Stomach (tissue), 8 donors: ENCODE measurements at regions not wholly inside any gene's neighbourhood (a gene's known extent, or its start where the extent isn't known, plus 50 kb on each side); places are given as distances from the start of the nearest gene placed in this dataset.

Source experiments
- DNase-seq, 2 donors: peaks; one replicate each; pipeline versions ENCODE4 v3.0.0 to v3.0.0-alpha.2; 2013 to 2019
- H3K27ac ChIP-seq, 5 donors: fragments of 200-600 bp in 4 of 5; sonication (generic) in 4 of 5; one replicate each; pipeline ENCODE4 v1.5.1; 2013 to 2019; ENCODE audit warnings: mild to moderate bottlenecking in 1 of 5, moderate library complexity in 1 of 5
- H3K27me3 ChIP-seq, 3 donors: fragments of 200-600 bp; sonication (generic); one replicate each; pipeline ENCODE4 v1.5.1; 2017 to 2019; ENCODE audit warnings: mixed run types in 1 of 3
- H3K36me3 ChIP-seq, 4 donors: fragments of 200-600 bp; sonication (generic); 1 replicate in 3 of 4; 2 replicates in 1 of 4; pipeline ENCODE4 v1.5.1; 2016 to 2019
- H3K4me1 ChIP-seq, 4 donors: fragments of 200-600 bp; sonication (generic); one replicate each; pipeline ENCODE4 v1.5.1; 2016 to 2019
- H3K4me3 ChIP-seq, 4 donors: fragments of 200-600 bp; sonication (generic) in 3 of 4; one replicate each; pipeline ENCODE4 v1.5.1; 2016 to 2019; ENCODE audit warnings: mild to moderate bottlenecking in 1 of 4
- H3K9me3 ChIP-seq, 4 donors: fragments of 200-600 bp; sonication (generic); one replicate each; pipeline ENCODE4 v1.5.1; 2016 to 2019
- EP300 ChIP-seq: sonication (generic); formaldehyde crosslinking; IDR thresholded peaks from one replicate; pipeline ENCODE4 v1.6.1; 2017; ENCODE audit warnings: antibody characterized with exemption
- POLR2A ChIP-seq, 4 donors: fragments of 450-650 bp; IDR thresholded peaks; one replicate each; pipeline ENCODE4 v1.6.1; 2016; ENCODE audit warnings: antibody characterized with exemption in 4 of 4, control low read depth in 2 of 4, mild to moderate bottlenecking in 1 of 4, moderate library complexity in 1 of 4
- POLR2AphosphoS5 ChIP-seq, 3 donors: sonication (generic); formaldehyde crosslinking; IDR thresholded peaks; one replicate each; pipeline ENCODE4 v1.6.1; 2016; ENCODE audit warnings: antibody characterized with exemption in 3 of 3
- WGBS, 5 donors: extraction: QIAGEN DNeasy Blood & Tissue Kit in 3 of 5; methylation state at CpG; one replicate each; pipeline versions ENCODE4 v1.1.5 to v1.1.7; 2013 to 2018; 5-methylcytosine and 5-hydroxymethylcytosine counted together
- intact Hi-C: fragments of 100-400 bp; cut with DNase I; formaldehyde crosslinking; loops from one replicate; pipeline ENCODE4 v1.15.1; 2023; ENCODE audit warnings: low total_unique reads
- TF ChIP-seq, protein P1 (sequence below), 7 experiments: fragments of 450-650 bp in 4 of 7; fragments of 200-600 bp in 3 of 7; sonication (generic) in 3 of 7; IDR thresholded peaks; one replicate each; pipeline ENCODE4 v1.5.1; 2016 to 2019; ENCODE audit warnings: antibody characterized with exemption in 7 of 7, control low read depth in 2 of 7, mild to moderate bottlenecking in 1 of 7
- donor health status: healthy with polysubstance abuse.
- donor health status: Bipolar disorder and iron deficiency.
- donor health status: healthy.

DNA sequence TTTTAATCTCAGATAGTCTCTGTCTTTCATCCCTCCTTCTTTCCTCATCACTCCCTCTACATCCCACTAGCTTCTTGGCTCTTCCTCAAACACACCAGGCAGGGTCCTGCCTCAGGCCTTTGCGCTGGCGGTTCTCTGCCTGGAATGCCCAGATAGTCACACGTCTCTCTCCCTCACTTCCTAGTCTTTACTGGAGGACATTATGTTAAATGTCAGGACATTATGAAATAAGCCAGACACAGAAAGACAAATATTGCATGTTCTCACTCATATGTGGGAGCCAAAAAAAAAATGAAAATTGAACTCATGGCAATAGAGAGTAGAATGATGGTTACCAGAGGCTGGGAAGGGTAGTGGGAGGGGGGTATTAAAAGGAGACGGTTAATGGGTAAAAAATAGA, 442.0 kb downstream of the MED13L start:
- TF ChIP-seq EP300: no peak
- Histone ChIP-seq H3K36me3 (no peaks in the 10 kb centered on the region), H3K27ac (no peak overlapping the region), H3K4me3 (no peak overlapping the region), H3K27me3 (peaks cover 0 to 8% (median 0%) of the 10 kb centered on the region in 3 donors), H3K9me3 (peaks cover 0 to 2% (median 0%) of the 10 kb centered on the region in 4 donors), H3K4me1 (no peaks in the 10 kb centered on the region)
- peak in 1 of 2 donors; percentile 43 for DNase-seq
- WGBS, 5 donors: 67 to 84% (median 80%) methylated on average over 4 of the region's 4 CpGs
- intact Hi-C loops: no loop called here

DNA sequence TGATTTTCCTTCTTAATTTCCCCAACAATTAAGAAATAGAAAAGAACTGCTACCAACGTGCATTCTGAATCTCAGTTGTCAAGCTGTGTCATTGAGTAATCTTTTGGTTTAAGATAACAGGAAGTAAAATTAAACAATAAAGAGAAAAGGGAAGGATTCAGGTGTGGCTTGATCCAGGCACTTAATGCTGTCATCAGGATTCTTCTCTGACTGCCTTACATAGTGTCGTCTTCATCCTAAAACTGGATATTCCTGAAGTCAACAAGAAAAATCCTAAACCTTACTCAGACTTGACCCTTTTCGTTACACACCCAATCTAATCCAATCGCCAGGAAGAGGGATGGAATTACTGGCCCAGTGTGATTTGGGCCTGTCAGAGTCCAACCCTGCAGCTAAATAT, 443.8 kb downstream of the MED13L start:
- no peak overlapping the region for H3K27ac ChIP-seq
- intact Hi-C loops: no loop called here
- 74 to 89% (median 84%) methylated on average over 4 of the region's 4 CpGs for WGBS, 5 donors
- no peak overlapping the region for H3K4me3 ChIP-seq
- no peak for DNase-seq
- no peaks in the 10 kb centered on the region for H3K36me3 ChIP-seq
- no peaks in the 10 kb centered on the region for H3K27me3 ChIP-seq
- TF ChIP-seq POLR2A (IDR thresholded peaks at IDR 0.05) (no peak), POLR2AphosphoS5 (IDR thresholded peaks at IDR 0.05) (no peak), EP300 (no peak)
- TF ChIP-seq, protein P1, sequence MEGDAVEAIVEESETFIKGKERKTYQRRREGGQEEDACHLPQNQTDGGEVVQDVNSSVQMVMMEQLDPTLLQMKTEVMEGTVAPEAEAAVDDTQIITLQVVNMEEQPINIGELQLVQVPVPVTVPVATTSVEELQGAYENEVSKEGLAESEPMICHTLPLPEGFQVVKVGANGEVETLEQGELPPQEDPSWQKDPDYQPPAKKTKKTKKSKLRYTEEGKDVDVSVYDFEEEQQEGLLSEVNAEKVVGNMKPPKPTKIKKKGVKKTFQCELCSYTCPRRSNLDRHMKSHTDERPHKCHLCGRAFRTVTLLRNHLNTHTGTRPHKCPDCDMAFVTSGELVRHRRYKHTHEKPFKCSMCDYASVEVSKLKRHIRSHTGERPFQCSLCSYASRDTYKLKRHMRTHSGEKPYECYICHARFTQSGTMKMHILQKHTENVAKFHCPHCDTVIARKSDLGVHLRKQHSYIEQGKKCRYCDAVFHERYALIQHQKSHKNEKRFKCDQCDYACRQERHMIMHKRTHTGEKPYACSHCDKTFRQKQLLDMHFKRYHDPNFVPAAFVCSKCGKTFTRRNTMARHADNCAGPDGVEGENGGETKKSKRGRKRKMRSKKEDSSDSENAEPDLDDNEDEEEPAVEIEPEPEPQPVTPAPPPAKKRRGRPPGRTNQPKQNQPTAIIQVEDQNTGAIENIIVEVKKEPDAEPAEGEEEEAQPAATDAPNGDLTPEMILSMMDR (IDR thresholded peaks at IDR 0.05): no peak
- H3K4me1 ChIP-seq: no peaks in the 10 kb centered on the region
- H3K9me3 ChIP-seq: peaks cover 0 to 2% (median 0%) of the 10 kb centered on the region in 4 donors

DNA sequence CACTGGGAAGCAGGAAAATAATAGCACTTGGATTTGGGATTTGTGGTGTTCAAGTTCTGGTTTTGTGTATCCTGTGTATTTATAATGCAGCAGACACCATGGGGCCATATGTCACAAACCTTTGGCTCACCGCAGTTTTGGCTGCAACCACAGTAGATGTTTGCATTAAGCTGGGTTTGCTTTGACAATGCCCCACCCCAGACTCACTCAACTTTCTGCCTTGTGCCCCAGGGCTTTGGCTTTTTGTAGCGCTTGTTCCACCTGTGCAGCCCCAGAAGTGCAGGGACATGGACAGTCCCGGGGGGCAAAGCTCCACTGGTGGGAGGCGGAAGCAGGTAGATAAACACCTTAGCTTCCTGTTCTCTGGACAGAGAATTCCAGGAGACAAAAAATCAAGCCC, 446.9 kb downstream of the MED13L start:
- no peak for DNase-seq
- Histone ChIP-seq H3K4me1 (no peaks in the 10 kb centered on the region), H3K27ac (no peak overlapping the region), H3K4me3 (no peak overlapping the region), H3K9me3 (peaks cover 0 to 2% (median 0%) of the 10 kb centered on the region in 4 donors), H3K27me3 (no peaks in the 10 kb centered on the region), H3K36me3 (no peaks in the 10 kb centered on the region)
- intact Hi-C loops: no loop called here
- TF ChIP-seq, protein P1 (IDR thresholded peaks at IDR 0.05): no peak
- TF ChIP-seq POLR2AphosphoS5 (IDR thresholded peaks at IDR 0.05): no peak
- no peak for TF ChIP-seq POLR2A (IDR thresholded peaks at IDR 0.05)
- WGBS, 5 donors: 53 to 74% (median 61%) methylated on average over 3 to 4 of the region's 4 CpGs

DNA sequence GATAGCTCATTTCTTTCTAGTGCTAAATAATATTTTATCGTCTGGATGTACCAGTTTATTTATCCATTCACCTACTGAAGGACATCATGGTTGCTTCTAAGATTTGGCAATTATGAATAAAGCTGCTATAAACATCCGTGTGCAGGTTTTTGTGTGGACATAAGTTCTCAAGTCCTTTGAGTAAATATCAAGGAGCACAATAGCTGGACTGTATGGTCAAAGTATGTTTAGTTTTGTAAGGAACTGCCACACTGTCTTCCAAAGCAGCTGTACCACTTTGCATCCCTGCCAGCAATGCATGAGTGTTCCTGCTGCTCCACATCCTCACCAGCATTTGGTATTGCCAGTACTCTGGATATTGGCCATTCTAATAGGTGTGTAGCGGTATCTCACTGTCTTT, 447.4 kb downstream of the MED13L start:
- Histone ChIP-seq H3K4me3 (no peak overlapping the region), H3K27ac (no peak overlapping the region), H3K36me3 (no peaks in the 10 kb centered on the region), H3K9me3 (peaks cover 0 to 4% (median 3%) of the 10 kb centered on the region in 4 donors), H3K4me1 (no peaks in the 10 kb centered on the region), H3K27me3 (no peaks in the 10 kb centered on the region)
- no peak for TF ChIP-seq EP300
- no peak for TF ChIP-seq POLR2AphosphoS5 (IDR thresholded peaks at IDR 0.05)
- TF ChIP-seq, protein P1 (IDR thresholded peaks at IDR 0.05): no peak
- no peak for TF ChIP-seq POLR2A (IDR thresholded peaks at IDR 0.05)
- intact Hi-C loops: no loop called here
- no peak for DNase-seq
- 57 to 73% (median 62%) methylated on average over 3 of the region's 3 CpGs for WGBS, 5 donors

GRCh38 chr12:115828168-115828567, 449.3 kb downstream of the MED13L start:
- Histone ChIP-seq H3K36me3 (no peaks in the 10 kb centered on the region), H3K9me3 (peaks cover 3 to 16% (median 10%) of the 10 kb centered on the region in 4 donors), H3K4me1 (no peaks in the 10 kb centered on the region), H3K27me3 (no peaks in the 10 kb centered on the region), H3K4me3 (no peak overlapping the region), H3K27ac (no peak overlapping the region)
- TF ChIP-seq POLR2AphosphoS5 (IDR thresholded peaks at IDR 0.05) (no peak), POLR2A (IDR thresholded peaks at IDR 0.05) (no peak), EP300 (no peak)
- TF ChIP-seq, protein P1 (IDR thresholded peaks at IDR 0.05): no peak
- WGBS, 5 donors: 66 to 83% (median 77%) methylated on average over 4 of the region's 4 CpGs
- intact Hi-C loops: no loop called here
- DNase-seq: no peak
